ENCODE measurements at regions not wholly inside any gene's neighbourhood (a gene's known extent, or its start where the extent isn't known, plus 50 kb on each side); places are given as distances from the start of the nearest gene placed in this dataset.

- no peak for FAIRE-seq
- no peak for DNase-seq (ENCODE audit: insufficient read length, low spot score)
- TF ChIP-seq CTCF (IDR thresholded peaks at IDR 0.05; ENCODE audit: insufficient read depth, missing control alignments): no peak
Observed at GRCh38 chr12:69129017-69129416, 110.4 kb upstream of the CPSF6 start.

GRCh38 chr12:69129564-69129963 lies 109.8 kb upstream of the CPSF6 start:
- DNase-seq (ENCODE audit: insufficient read length, low spot score) (no peak), FAIRE-seq (no peak)
- no peak for TF ChIP-seq CTCF (IDR thresholded peaks at IDR 0.05; ENCODE audit: insufficient read depth, missing control alignments)

GRCh38 chr12:69130064-69130463 lies 109.3 kb upstream of the CPSF6 start:
- TF ChIP-seq CTCF (IDR thresholded peaks at IDR 0.05; ENCODE audit: insufficient read depth, missing control alignments): no peak
- DNase-seq (ENCODE audit: insufficient read length, low spot score): no peak
- no peak for FAIRE-seq

DNA sequence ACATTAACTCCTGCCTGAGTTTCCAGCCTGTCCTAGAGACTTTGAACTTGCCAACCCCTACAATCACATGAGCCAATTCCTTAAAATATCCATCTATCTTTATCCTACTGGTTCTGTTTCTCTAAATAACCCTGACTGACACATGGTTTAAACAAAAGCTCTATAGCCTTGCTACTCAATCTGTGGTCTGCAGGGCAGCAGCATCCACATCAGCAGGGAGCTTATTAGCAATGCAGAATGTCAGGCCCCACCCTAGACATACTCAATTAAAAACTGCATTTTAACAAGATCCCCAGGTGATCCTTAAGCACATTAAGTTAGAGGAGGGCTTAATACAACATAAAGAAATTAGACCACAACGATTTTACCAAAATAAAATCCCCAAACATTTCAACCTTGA lies 108.3 kb upstream of the CPSF6 start:
- FAIRE-seq: no peak

GRCh38 chr12:69136931-69137613 lies 102.3 kb upstream of the CPSF6 start:
- no peak for TF ChIP-seq CTCF (IDR thresholded peaks at IDR 0.05; ENCODE audit: insufficient read depth, missing control alignments)
- DNase-seq (ENCODE audit: insufficient read length, low spot score): no peak
- FAIRE-seq: no peak

More for the DNA sequence above, 108.3 kb upstream of the CPSF6 start:
- TF ChIP-seq CTCF (IDR thresholded peaks at IDR 0.05; ENCODE audit: insufficient read depth, missing control alignments): no peak
- no peak for DNase-seq (ENCODE audit: insufficient read length, low spot score)

DNA sequence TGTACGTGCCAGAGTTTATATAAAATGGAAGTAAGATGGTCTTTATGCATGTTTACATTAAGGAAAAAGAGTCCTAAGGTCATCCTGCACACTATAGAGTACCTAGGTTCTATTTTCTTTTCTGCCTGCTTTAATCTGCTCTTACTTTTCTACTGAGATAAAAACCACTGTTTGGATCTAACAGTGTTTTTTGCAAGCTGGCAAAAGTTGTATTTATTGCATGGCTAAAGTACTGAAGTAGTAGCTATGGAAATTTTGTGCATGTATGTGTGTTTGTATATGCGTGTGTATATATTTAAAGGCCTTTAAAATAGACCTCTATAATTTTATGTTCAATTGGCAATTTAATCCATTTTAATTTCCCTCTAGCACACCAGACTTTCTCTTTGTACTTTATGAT lies 98.3 kb upstream of the CPSF6 start:
- FAIRE-seq: no peak
- no peak for DNase-seq (ENCODE audit: insufficient read length, low spot score)
- no peak for TF ChIP-seq CTCF (IDR thresholded peaks at IDR 0.05; ENCODE audit: insufficient read depth, missing control alignments)

DNA sequence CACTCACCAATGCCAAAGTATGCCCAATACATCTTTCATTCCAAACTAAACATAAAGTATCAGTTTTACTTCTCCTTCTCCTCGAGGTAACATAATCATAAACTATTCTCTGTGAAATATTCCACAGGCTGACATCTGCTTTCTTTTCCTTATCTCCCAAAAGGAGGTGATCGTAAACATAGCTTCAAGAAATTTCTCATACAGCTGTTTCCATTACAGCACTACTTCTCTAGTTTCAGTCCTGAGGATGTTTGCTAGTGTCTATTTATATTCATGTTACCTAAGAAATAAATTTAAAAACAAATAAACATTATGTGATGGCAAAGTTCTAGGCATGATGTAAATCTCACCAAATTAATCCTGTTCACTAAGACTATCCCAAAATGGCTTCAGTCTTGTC lies 90.1 kb upstream of the CPSF6 start:
- FAIRE-seq: no peak
- no peak for TF ChIP-seq CTCF (IDR thresholded peaks at IDR 0.05; ENCODE audit: insufficient read depth, missing control alignments)
- no peak for DNase-seq (ENCODE audit: insufficient read length, low spot score)

Data from D721Med (cell line).